ENCODE measurements at regions not wholly inside any gene's neighbourhood (a gene's known extent, or its start where the extent isn't known, plus 50 kb on each side); places are given as distances from the start of the nearest gene placed in this dataset.

DNA sequence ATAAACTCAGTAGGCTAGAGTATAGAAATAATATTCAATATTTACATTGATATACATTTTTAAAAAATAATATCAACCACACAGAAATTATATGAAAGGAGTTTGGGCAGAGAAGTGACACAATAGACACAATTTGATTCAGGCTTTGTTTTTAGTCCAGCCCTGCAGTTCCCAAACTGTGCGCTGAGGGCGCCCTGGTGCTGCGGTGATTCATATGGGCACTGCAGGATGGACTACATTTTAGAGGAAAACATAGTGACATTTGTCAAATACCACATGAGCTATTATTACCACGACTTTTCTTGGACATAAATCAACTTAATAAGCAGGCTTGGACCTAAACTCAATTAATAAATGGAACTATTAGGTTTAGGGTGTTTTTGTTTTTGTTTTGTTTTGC lies 364.3 kb upstream of the ID4 start:
- H3K36me3 Mint-ChIP-seq (ENCODE audit: low read depth), result peaks cover 15% of the 10 kb centered on the region
- no peaks in the 10 kb centered on the region for H3K4me1 Mint-ChIP-seq
- peak; percentile 51 for TF ChIP-seq CTCF (conservative IDR thresholded peaks at IDR 0.05)
- H3K9me3 Mint-ChIP-seq, result peaks cover 16% of the 10 kb centered on the region
- H3K27ac Mint-ChIP-seq (ENCODE audit: unreplicated experiment), result no peak overlapping the region
- H3K4me3 Mint-ChIP-seq, result no peak overlapping the region
- H3K27me3 Mint-ChIP-seq (ENCODE audit: low read depth), result no peaks in the 10 kb centered on the region
- no peak for DNase-seq (ENCODE audit: low read depth, low spot score)

DNA sequence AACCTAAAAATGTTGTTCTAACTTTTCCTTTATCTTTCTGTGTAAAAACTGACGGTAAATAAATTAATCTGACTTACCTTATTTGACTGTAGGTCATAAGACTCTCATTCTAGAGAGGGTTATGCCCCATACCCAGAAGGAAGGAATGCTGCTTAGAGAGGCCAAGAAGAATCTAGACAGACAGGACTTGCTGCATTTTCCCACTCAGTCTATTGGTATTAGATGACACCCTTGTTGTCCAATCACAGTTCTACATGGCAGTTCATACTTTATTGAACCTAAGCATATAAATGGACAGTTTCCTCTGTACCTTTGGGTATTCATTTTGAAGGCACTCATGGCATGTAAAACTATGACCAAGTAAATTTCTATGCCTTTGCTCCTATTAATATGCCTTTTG lies 359.6 kb upstream of the ID4 start:
- Mint-ChIP-seq H3K36me3 (ENCODE audit: low read depth) (peaks cover 18% of the 10 kb centered on the region), H3K27ac (ENCODE audit: unreplicated experiment) (no peak overlapping the region), H3K27me3 (ENCODE audit: low read depth) (no peaks in the 10 kb centered on the region), H3K4me1 (peaks cover 11% of the 10 kb centered on the region), H3K4me3 (no peak overlapping the region), H3K9me3 (peaks cover 16% of the 10 kb centered on the region)
- DNase-seq (ENCODE audit: low read depth, low spot score), result no peak
- TF ChIP-seq CTCF (conservative IDR thresholded peaks at IDR 0.05), result no peak

DNA sequence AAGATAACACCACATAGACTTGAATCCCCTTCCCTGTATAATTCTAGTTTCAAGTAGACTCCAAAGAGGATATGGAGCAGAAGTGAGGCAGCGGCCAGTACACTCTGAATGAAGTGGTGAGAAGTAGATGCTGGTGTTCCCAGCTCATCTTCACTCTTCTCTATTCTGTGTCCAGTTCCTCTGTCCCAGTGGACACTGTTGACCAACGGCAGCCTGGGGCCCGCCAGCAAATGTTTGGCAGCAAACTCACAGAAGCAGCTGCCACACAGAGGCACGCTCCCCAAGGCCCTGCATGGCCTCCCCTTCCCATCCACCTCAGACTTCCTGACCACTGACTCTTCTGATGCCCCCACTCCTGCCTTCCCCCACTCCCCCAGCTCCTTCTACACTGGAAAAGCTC lies 358.9 kb upstream of the ID4 start:
- no peak for DNase-seq (ENCODE audit: low read depth, low spot score)
- Mint-ChIP-seq H3K4me3 (no peak overlapping the region), H3K36me3 (ENCODE audit: low read depth) (peaks cover 21% of the 10 kb centered on the region), H3K27me3 (ENCODE audit: low read depth) (no peaks in the 10 kb centered on the region), H3K4me1 (peaks cover 11% of the 10 kb centered on the region), H3K27ac (ENCODE audit: unreplicated experiment) (no peak overlapping the region), H3K9me3 (peaks cover 17% of the 10 kb centered on the region)
- TF ChIP-seq CTCF (conservative IDR thresholded peaks at IDR 0.05), result no peak

- peak overlapping the region; percentile 19 for H3K27ac Mint-ChIP-seq (ENCODE audit: unreplicated experiment)
- no peak for DNase-seq (ENCODE audit: low read depth, low spot score)
- no peaks in the 10 kb centered on the region for H3K27me3 Mint-ChIP-seq (ENCODE audit: low read depth)
- no peak overlapping the region for H3K4me3 Mint-ChIP-seq
- H3K4me1 Mint-ChIP-seq, result peaks cover 11% of the 10 kb centered on the region
- no peak for TF ChIP-seq CTCF (conservative IDR thresholded peaks at IDR 0.05)
- peaks cover 13% of the 10 kb centered on the region for H3K9me3 Mint-ChIP-seq
- H3K36me3 Mint-ChIP-seq (ENCODE audit: low read depth), result peaks cover 15% of the 10 kb centered on the region
These were observed 358.2 kb upstream of the ID4 start for GRCh38 chr6:19478992-19479391.

- H3K9me3 Mint-ChIP-seq, result peaks cover 15% of the 10 kb centered on the region
- H3K27me3 Mint-ChIP-seq (ENCODE audit: low read depth), result no peaks in the 10 kb centered on the region
- H3K36me3 Mint-ChIP-seq (ENCODE audit: low read depth), result peaks cover 17% of the 10 kb centered on the region
- no peak for DNase-seq (ENCODE audit: low read depth, low spot score)
- H3K27ac Mint-ChIP-seq (ENCODE audit: unreplicated experiment), result no peak overlapping the region
- H3K4me3 Mint-ChIP-seq, result no peak overlapping the region
- TF ChIP-seq CTCF (conservative IDR thresholded peaks at IDR 0.05), result no peak
- peaks cover 11% of the 10 kb centered on the region for H3K4me1 Mint-ChIP-seq
These were observed 357.6 kb upstream of the ID4 start for GRCh38 chr6:19479551-19479950.

Data from neural crest cell (in vitro differentiated cells).